GM11168 (cell line): ENCODE measurements at regions not wholly inside any gene's neighbourhood (a gene's known extent, or its start where the extent isn't known, plus 50 kb on each side); places are given as distances from the start of the nearest gene placed in this dataset.
"Not testable (repeated sequence)": the region's sequence is repeated elsewhere in the genome, so short reads cannot be mapped to it uniquely, and the experiment has no call there.

Experiments used
- in situ Hi-C: fragments of 300-500 bp; cut with MboI; formaldehyde crosslinking; loops from one replicate; pipeline ENCODE4 v1.12.0; 2022; ENCODE audit warnings: low sequenced_read_pairs; ENCODE audit not compliant: unreplicated experiment

DNA sequence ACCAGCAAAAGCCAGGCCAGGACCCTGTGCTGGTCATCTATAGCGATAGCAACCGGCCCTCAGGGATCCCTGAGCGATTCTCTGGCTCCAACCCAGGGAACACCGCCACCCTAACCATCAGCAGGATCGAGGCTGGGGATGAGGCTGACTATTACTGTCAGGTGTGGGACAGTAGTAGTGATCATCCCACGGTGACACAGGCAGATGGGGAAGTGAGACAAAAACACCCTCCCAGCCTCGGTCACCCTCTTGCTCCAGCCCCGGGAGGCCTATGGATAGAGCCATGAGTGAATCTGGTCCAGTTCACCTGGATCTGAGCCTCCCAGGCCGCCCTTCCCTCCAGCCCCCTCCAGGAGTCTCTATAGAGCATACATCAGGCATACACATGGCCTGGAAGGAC lies 115.2 kb upstream of the IGLL5 start:
- in situ Hi-C loops = no loop called here

DNA sequence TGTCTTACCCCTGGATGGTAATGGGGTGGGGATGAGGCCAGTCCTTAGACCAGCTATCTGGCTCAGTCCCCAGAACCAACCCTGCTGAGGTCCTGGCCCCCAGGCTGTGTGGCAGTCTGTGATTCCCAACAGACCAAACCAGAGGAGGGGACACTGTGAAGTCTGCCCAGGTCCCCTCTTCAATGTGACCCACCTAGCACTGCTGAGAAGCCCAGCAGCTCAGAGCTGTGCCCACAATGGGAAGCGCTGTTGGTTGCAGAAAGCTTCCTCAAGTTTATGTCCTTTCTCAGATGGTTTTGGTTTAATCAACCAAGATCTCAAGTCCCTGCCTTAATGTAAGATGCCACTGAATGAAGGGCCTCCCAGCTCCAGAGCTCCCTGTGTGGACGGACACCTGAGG lies 114.7 kb upstream of the IGLL5 start:
- in situ Hi-C loops = no loop called here

DNA sequence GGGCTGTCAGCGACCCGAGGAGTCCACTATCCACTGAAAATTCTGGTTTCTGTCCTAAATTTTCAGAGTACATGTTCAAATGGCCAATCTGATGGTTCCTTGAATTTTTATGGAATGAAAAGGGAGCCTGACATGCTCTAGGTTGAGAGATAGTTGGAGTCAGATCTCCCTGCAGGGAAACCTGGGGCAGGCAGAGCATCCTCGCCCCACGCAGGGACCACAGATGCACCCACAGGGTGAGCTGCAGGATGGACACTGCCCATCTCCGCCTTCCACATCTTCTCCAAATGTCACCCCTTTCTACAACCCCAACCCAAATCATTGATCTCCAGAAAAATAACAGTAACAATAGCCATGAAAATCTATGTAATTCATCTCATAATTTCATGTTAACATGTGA lies 114.2 kb upstream of the IGLL5 start:
- in situ Hi-C loops = no loop called here

DNA sequence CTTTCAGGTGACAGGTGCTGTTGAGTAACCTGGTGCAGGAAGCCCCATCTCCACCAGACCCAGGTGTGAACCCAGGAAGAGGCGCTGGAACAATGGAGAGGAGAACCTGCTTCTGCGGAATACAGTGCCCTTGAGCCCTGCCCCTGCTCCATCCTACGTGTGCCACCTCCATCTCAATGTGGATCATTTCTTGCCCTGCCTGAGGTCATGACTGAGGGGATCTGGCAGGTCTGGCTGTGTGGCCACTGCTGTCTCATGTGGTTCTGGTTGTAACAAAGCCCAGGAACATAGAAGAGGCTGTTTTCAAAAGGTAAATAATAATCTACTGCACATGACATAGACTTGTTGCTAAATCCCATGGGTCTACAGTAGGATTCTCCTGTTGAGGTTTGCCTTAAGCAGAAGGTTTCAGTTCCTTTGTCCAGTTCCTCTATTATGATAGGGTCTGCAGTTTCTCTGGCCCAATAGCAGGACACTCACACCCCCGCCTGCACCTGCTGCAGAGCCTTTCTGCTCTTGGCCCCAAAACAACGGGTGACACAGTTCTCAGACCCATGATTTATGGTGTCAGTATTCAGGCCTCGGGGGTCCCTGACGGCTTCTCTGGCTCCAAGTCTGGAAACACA lies 113.5 kb upstream of the IGLL5 start:
- in situ Hi-C loops = no loop called here

DNA sequence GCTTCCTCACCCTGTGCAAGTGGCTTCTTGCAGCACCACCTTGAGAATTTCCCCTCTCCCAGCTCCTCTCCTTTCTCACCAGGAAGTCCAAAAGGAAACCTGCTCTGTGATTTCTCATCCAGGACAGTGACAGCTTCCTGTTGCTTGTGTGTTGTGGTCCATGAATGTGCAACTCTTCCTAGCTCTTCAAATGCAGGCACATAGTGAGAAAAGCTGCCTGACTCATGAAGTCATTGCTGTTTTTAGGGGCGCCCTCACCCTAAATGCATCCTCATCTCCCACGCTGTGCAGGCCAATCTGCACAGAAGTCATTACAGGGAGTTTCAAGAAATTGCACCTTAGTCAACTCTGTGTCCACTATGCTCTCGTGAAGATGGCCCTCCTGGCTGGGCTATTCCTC lies 112.9 kb upstream of the IGLL5 start:
- in situ Hi-C loops = not testable (repeated sequence)

DNA sequence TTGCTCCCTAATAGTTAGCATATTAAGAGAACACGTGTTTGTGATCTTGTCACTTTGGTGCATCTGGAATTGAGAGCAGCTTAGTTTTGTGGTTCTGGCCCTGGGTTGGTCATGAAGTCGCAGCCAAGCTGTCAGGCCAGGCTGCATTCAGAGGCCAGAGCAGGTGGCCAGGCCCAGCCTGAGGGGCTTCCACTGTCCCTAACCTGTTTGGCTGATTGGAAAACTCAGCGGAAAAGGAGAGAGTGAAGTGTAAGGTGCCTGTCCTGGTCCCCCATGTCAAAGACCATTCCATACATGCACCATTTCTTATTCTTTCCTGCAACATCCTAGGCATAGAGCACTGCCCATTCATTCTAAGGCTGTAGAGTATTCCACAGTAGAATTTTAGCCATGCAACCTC lies 111.5 kb upstream of the IGLL5 start:
- in situ Hi-C loops = no loop called here

DNA sequence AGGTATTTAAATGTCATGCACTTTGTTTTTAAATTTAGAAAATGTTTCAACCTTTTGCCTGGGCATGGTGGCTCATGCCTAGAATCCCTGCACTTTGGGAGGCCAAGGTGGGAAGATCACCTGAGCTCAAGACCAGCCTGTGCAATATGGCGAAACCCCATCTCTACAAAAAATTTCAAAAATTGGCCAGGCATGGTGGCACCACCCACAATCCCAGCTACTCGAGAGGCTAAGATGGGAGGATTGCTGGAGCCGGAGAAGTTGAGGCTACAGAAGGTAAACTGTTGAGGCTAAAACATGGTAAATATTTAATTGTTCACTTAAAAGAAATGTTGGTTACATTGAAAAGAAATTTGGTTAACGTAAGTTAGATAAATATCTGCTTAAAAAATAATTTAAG lies 108.4 kb upstream of the IGLL5 start:
- in situ Hi-C loops = no loop called here

DNA sequence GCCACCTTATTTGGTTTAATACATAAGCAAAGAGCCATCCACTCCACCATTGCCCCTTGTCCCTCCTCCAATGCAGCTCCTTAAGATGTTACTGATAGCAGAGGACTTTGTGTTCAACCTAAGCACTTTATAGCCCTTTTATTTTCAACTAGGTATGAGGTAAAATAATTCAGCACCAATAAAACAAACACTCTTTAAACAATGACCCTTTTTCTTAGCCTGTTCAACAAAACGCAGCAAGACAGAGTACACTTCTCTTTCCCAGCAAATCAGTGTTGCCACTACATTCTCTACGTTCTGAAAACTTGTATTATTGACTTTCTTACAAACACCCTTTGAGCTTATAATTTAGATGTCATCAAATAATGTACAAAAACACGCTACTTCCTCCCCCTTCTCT lies 104.0 kb upstream of the IGLL5 start:
- in situ Hi-C loops = no loop called here

DNA sequence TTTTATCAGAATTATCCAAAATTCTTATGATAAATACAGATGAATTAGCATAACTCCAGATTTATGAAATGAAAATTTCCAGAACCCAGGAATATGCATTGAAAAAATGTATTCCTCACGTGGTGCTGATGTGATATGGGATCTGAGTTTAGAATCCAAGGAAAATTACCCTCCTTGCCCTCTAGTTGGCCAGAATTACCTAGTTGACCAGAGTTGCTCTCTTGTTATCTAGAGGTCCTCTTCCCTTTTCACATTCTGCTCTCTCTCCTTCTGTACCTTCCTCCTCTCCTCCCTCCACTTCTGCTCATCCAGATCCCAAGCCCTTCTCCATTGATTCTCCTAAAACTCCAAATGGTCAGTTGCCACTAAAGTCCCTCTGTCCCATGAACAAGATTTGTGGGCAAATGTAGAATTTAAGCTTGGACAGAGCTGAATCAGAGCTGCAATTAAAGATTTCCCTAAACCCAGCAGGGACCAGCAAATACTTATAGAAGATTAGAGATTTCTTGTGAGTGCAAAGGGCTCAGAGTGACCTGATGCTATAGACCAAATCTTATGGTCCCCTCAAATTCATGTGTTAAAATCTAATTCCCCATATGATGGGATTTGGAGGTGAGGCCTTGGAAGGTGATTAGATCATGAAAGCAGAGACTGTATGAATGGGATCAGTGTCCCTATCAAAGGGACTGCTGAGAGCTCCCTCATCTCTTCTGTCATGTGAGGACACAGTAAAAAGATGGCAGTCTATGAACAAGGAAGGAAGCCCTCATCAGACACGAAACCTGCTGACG lies 103.2 kb upstream of the IGLL5 start:
- in situ Hi-C loops = no loop called here

DNA sequence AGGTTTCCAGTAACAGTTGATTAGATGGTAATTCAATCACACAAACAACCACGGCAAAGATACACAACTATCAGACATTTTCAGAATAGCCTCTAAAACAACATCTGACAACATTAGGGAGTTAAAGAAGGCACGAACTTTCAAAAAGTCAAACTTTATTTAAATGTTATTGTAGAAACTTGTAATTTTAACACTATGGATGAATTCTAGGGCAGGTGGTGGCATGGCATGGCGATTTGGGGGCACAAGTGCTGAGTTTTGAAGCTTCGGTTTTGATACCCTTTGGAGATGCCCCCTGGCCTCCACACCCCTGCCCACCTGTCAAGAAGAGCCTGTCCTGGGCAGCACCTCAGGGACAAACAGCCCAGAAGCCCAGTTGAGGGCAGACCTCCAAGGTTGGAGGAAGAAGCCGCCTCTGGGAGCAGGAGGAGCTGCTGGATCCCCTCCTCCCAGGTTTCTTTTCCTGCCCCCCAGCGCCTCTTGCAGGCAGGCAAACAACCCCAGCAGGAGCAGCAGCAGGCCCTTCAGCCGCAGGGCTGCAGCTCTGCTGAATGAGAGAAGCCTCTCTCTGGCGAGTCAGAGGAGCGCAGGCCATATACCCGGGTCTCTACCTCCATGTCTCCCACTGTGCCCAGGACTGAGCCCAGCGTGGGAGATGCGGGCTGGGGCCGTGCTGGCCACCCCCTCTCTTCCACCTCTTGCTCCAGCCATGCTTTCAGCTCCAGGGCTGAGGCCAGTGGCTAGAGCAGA lies 102.1 kb upstream of the IGLL5 start:
- in situ Hi-C loops = no loop called here

DNA sequence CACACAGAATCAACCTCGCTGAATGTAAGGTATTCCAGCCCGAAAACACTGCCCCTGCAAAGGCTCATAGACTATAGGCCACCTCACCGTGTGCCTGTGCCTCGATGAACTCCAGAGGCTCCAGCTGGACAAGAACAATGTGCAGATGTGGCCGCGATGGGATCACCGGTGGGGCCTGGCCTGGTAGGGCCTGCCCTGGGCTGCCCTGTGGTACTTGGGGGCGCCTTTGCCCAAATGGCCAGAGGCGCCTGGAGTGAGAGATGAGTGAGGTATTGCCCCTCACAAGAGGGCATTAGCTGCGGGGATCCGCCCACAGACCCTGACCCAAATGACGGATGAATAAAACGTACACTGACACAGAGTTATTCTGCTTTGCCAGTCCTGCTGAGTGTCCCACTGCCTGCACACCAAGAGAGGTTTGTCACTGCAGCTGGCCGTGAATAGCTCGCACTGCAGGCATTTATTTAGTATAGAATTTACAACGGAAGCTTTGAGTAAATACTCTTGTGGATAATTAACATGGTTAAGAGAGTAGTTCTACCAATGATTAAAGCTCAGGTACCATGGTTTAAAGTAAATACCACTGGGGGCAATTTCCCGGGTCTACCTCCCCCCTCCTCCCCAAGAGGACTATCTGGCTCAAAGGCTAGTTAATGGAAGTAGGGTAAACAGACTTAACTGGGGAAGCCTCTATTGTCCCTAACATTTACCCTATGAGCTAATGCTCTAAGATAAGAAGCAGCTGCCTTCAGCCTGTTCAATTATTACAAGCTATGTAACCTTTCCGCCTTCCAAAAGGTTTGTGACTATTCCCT lies 101.1 kb upstream of the IGLL5 start:
- in situ Hi-C loops = no loop called here

DNA sequence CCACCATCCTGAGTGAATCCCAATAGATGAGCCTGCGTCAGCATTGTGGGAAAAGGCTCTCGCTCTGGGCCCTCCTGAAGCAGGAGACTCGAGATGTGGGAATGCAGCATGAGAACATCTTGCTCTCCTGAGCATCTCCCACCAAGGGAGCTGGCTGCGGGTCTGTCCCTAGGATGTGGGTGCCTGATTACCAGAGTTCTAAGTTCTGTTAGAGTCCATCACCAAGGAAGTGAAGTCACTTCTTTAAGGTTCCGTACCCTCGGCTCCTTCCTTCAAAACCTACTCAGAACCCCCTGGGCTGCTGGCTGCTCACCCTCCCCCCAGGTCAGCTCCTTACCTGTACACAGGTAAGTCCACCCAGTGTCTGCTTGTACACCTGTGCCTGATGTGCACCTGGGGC lies 100.5 kb upstream of the IGLL5 start:
- in situ Hi-C loops = no loop called here

DNA sequence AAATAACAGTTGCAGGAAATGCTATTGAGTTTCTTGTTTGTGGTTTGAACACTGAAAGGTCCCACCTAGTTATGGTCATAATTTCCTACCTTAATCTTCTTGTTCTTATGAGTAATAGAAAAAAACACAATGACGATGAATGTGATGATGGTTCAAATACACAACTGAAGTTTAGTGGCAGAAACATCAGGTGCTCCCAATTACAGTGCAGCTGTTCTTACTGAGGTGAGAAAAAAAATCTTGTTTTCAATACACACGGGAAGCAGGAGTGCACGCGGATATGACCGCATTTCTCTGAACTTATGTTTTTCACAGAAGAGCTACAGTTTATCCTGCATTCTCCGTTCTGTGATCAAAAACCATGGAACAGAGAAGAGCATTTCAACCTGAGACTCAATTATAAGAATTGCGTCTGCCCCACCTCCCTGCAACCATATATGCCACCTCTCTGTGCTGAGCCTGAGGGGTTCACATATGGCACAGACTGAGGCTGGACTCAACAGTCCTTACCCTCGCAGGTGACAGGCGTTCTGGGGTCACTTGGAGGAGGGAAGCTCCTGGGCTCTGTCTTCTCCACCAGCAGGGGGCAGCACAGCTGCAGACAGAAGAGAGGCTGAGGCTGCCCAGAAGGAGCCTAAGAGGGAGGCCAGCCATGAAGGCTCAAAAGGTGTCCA lies 99.7 kb upstream of the IGLL5 start:
- in situ Hi-C loops = no loop called here

DNA sequence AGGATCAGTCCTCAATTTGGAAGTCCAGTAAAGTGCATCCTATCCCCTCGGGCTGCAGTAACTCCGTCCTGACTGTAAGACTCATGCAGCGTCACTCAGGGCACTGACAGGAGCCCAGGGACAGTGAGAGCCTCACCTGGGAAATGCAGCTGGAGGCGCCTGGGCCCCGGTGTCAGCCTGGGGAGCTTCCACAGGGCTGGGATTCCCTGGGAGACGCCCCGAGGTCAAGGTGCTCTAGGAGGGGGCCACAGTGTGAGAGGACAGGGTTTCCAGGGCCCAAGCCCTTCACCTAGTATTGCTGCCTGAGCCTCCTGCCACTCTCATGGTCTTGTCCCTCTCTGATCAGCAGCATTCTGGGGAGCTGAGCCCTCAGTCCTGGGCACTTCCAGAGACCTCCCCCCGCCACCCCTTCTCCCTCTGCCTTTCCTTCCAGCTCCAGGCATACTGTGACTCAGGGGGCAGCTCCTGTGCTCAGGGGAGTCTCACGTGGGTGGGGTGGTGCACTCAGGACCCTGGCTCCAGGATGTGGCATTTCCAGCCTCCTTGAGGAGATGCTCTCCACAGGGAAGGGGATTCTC lies 99.1 kb upstream of the IGLL5 start:
- in situ Hi-C loops = no loop called here

DNA sequence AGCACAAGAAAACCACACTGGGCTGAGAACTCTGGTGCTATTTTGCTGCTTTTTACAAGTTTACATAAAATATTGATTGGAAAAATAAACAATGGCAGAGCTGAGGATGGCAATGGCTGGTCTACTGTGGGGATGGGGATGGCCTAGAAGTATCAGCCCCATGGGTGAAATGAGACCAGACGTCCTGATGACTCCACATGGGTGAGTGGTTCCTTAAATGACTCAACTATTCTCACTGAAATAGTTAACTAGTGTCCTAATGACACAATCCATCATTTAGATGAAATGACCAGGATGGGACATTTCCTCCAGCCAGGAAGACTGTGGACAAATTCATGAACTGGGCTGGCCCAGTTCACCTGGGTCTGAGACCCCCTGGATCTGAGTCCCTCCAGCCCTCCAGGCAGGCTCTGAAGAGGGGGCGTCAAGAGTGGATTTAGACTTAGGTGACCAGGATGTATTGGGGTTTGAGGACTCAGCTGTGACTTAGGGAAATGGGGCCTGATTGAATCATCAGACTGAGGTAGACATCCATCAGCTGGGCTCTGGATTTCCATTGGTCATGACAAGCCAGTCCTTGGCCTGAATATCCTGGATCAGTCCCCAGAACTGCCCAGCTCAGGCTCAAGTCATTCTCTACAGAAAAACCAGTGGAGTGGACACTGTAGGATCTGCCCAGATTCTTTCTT lies 98.2 kb upstream of the IGLL5 start:
- in situ Hi-C loops = no loop called here

DNA sequence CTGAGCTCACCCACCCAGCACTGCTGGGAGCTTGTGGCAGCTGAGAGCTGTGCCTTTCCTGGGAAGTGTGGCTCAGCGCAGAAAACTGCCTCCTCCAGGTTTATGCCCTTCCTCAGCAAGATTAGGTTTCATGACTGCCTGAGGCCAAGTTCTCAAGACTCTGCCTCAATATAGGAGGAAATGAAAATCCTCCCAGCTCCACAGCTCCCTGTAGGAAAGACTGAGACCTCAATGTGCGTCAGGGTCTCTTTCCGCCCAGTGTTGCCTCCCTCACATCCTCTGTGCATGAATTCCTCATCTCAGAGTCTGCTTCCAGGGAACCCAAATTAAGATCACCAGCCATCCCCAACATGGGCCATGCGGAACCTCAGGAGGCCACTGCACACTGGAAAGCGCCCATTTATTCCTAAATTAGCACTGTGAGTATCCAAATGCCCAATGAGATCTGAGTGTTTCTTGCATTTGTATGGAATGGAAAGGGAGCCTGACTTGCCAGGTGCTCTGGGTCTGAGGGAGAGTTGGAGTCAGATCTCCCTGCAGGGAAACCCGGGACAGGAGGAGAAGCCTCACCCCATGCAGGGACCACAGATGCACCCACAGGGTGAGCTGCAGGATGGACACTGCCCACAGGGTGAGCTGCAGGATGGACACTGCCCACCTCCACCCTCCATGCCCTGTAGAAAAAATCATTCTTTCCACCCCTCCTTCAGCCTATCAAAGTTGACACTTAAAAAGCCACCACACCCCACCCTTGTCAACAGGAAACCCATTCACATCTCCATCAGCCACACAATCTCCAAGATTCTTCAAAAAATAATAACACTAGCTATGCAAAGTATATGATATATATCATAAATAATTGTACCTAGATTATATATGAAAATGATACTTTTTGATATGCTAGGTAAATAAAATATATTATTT lies 97.4 kb upstream of the IGLL5 start:
- in situ Hi-C loops = no loop called here

DNA sequence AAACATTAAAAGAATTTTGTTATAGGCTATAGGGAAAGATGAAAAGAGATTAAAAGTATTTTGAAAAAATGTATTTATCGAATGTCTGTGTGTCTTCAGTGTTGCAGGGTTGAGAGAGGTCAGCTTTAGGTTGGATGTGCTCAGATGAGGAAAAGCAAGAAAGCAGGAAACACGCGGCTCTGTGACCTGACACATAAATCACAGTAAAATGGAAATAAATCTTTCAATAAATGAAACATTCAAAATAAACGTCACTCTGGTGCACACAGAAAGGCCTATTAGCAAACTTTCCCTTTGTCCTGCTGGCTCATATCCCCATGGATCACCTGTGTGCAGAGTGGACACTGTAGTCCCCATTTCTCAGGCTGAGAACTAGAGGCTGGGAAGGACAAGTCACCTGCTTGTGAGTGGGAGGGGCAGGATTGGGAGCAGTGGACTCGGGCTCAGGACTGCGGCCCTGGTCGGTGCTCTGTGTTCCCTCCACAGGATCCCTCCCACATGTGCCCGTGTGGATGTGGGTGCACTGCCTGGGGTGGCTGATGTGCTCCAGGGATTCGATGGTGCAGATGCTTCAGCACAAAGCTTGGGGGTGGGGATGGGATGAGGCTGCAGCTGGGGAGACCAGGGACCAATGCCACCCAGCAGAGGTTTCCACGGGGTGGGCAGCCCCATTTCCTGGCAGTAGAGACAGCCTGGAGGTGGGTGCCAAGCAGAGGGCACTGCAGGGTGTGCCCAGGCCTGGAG lies 96.0 kb upstream of the IGLL5 start:
- in situ Hi-C loops = no loop called here
